IMR-90 (cell line): ENCODE measurements at regions not wholly inside any gene's neighbourhood (a gene's known extent, or its start where the extent isn't known, plus 50 kb on each side); places are given as distances from the start of the nearest gene placed in this dataset.

ENCODE experiments used
- ATAC-seq: fragments of 200-7000 bp; cut with Tn5 transposase; 2 replicates; pipeline ENCODE4 v1.9.1; 2020; ENCODE audit warnings: low read depth, mild to moderate bottlenecking, moderate library complexity
- BruUV-seq: library from RNA; stranded (reverse); fragments of 400-500 nt; replicated peaks from 2 replicates; lab custom pipeline; 2021; lab: Mats Ljungman, UMichigan
- CTCF ChIA-PET: fragments of 300-600 bp; formaldehyde crosslinking; extraction: SDS; loops from one replicate; lab custom pipeline; 2021; ENCODE audit warnings: antibody characterized with exemption; lab: Yijun Ruan, JAX
- POLR2A ChIA-PET: fragments of 300-600 bp; sonication (Branson Sonifier 250); formaldehyde crosslinking; loops from one replicate; lab custom pipeline; 2022; ENCODE audit warnings: antibody characterized with exemption; ENCODE audit not compliant: unreplicated experiment; lab: Charles Lee
- DNase-seq: peaks from one replicate; pipeline ENCODE4 v3.0.0; 2013
- H2AFZ ChIP-seq: replicated peaks from 2 replicates; pipeline ENCODE3; 2013; ENCODE audit warnings: low read length, mild to moderate bottlenecking; ENCODE audit not compliant: poor library complexity
- H2AK5ac ChIP-seq: 2 replicates; pipeline ENCODE4 v1.6.1; 2013; ENCODE audit warnings: low read depth, low read length, inconsistent platforms
- H2AK9ac ChIP-seq: replicated peaks from 2 replicates; pipeline ENCODE3; 2013; ENCODE audit warnings: mild to moderate bottlenecking, low read depth, low read length, moderate library complexity; ENCODE audit not compliant: poor library complexity
- H2BK120ac ChIP-seq: 2 replicates; pipeline ENCODE4 v1.6.1; 2013; ENCODE audit warnings: low read depth, low read length, inconsistent platforms
- H2BK15ac ChIP-seq: 3 replicates; pipeline ENCODE4 v1.6.1; 2013; ENCODE audit warnings: low read depth, low read length, inconsistent platforms
- H2BK20ac ChIP-seq: 2 replicates; pipeline ENCODE4 v1.6.1; 2013; ENCODE audit warnings: low read depth, mild to moderate bottlenecking, inconsistent platforms, low read length, moderate library complexity
- H2BK5ac ChIP-seq: 2 replicates; pipeline ENCODE4 v1.6.1; 2013; ENCODE audit warnings: mild to moderate bottlenecking, low read depth, low read length, inconsistent platforms; ENCODE audit not compliant: poor library complexity, severe bottlenecking
- H3K14ac ChIP-seq: replicated peaks from 2 replicates; pipeline ENCODE4 v1.6.1; 2013; ENCODE audit warnings: low read depth, low read length, inconsistent platforms
- H3K18ac ChIP-seq: 2 replicates; pipeline ENCODE4 v1.6.1; 2013; ENCODE audit warnings: low read depth, low read length, control low read depth
- H3K23ac ChIP-seq: 2 replicates; pipeline ENCODE4 v1.6.1; 2013; ENCODE audit warnings: low read depth, low read length, inconsistent platforms
- H3K27ac ChIP-seq: 2 replicates; pipeline ENCODE4 v1.5.1; 2013; ENCODE audit warnings: mild to moderate bottlenecking, control low read depth, low read length; ENCODE audit not compliant: insufficient read depth
- H3K27me3 ChIP-seq: 2 replicates; pipeline ENCODE4 v1.6.1; 2013; ENCODE audit warnings: low read length; ENCODE audit not compliant: control insufficient read depth, insufficient read depth
- H3K36me3 ChIP-seq: 2 replicates; pipeline ENCODE4 v1.6.1; 2013; ENCODE audit warnings: low read length, mixed read lengths; ENCODE audit not compliant: control insufficient read depth, insufficient read depth
- H3K4ac ChIP-seq: 2 replicates; pipeline ENCODE4 v1.6.1; 2013; ENCODE audit warnings: low read depth, low read length, inconsistent platforms
- H3K4me1 ChIP-seq: 2 replicates; pipeline ENCODE4 v1.6.1; 2013; ENCODE audit warnings: low read length, mixed read lengths; ENCODE audit not compliant: control insufficient read depth, insufficient read depth
- H3K4me2 ChIP-seq: 2 replicates; pipeline ENCODE4 v1.6.1; 2013; ENCODE audit warnings: low read depth, mild to moderate bottlenecking, control low read depth, low read length, moderate library complexity
- H3K4me3 ChIP-seq: 2 replicates; pipeline ENCODE4 v1.5.1; 2013; ENCODE audit warnings: low read depth, mild to moderate bottlenecking, control low read depth, low read length, moderate library complexity; ENCODE audit not compliant: insufficient read depth
- H3K56ac ChIP-seq: 2 replicates; pipeline ENCODE4 v1.6.1; 2013; ENCODE audit warnings: low read length, inconsistent platforms; ENCODE audit not compliant: insufficient read depth; ENCODE audit errors: extremely low read depth
- H3K79me1 ChIP-seq, 2 experiments: 2 replicates each; pipeline ENCODE4 v1.6.1; 2013; ENCODE audit warnings: low read length in 2 of 2, inconsistent platforms in 1 of 2, low read depth in 1 of 2
- H3K9ac ChIP-seq: 2 replicates; pipeline ENCODE4 v1.6.1; 2013; ENCODE audit warnings: low read depth, low read length, control low read depth
- H3K9me1 ChIP-seq: 2 replicates; pipeline ENCODE4 v1.6.1; 2013; ENCODE audit warnings: low read length, inconsistent platforms; ENCODE audit not compliant: insufficient read depth
- H3K9me3 ChIP-seq: 2 replicates; pipeline ENCODE4 v1.6.1; 2013; ENCODE audit warnings: low read length; ENCODE audit not compliant: control insufficient read depth, insufficient read depth
- H4K20me1 ChIP-seq: 2 replicates; pipeline ENCODE4 v1.6.1; 2013; ENCODE audit warnings: low read length, inconsistent platforms; ENCODE audit not compliant: insufficient read depth
- H4K5ac ChIP-seq: 2 replicates; pipeline ENCODE4 v1.6.1; 2013; ENCODE audit warnings: mild to moderate bottlenecking, low read depth, low read length, control low read depth
- H4K8ac ChIP-seq, 2 experiments: 2 replicates each; pipeline ENCODE4 v1.6.1; 2013; ENCODE audit warnings: low read depth in 2 of 2, low read length in 2 of 2, control low read depth in 1 of 2, inconsistent platforms in 1 of 2
- H4K91ac ChIP-seq: 2 replicates; pipeline ENCODE4 v1.6.1; 2013; ENCODE audit warnings: low read depth, low read length, inconsistent platforms; ENCODE audit not compliant: insufficient read depth
- BHLHE40 ChIP-seq: fragments of 150-350 bp; IDR thresholded peaks from 2 replicates; pipeline ENCODE4 v1.6.1; 2016; ENCODE audit warnings: mild to moderate bottlenecking, low read depth, low read length
- CEBPB ChIP-seq: IDR thresholded peaks from 2 replicates; pipeline ENCODE4 v1.6.1; 2012; ENCODE audit warnings: low read depth, low read length, improper control_type of control experiment
- CHD1 ChIP-seq: IDR thresholded peaks from 2 replicates; pipeline ENCODE4 v1.6.1; 2012; ENCODE audit warnings: low read depth, low read length, improper control_type of control experiment
- FOS ChIP-seq: fragments of 150-350 bp; IDR thresholded peaks from 2 replicates; pipeline ENCODE4 v1.6.1; 2016; ENCODE audit warnings: low read depth, low read length
- MAFK ChIP-seq: IDR thresholded peaks from 2 replicates; pipeline ENCODE4 v1.6.1; 2012; ENCODE audit warnings: low read depth, low read length, improper control_type of control experiment
- MAZ ChIP-seq: IDR thresholded peaks from 2 replicates; pipeline ENCODE4 v1.6.1; 2012; ENCODE audit warnings: low read depth, mild to moderate bottlenecking, low read length, improper control_type of control experiment, moderate library complexity, borderline replicate concordance
- MXI1 ChIP-seq: IDR thresholded peaks from 2 replicates; pipeline ENCODE4 v1.6.1; 2012; ENCODE audit warnings: low read depth, mild to moderate bottlenecking, low read length, moderate library complexity, borderline replicate concordance
- NFE2L2 ChIP-seq: fragments of 150-350 bp; IDR thresholded peaks from 2 replicates; pipeline ENCODE4 v1.6.1; 2016; ENCODE audit warnings: low read depth, mild to moderate bottlenecking, low read length
- POLR2A ChIP-seq: IDR thresholded peaks from 2 replicates; pipeline ENCODE4 v1.6.1; 2012; ENCODE audit warnings: mild to moderate bottlenecking, low read depth, low read length
- RAD21 ChIP-seq: IDR thresholded peaks from 2 replicates; pipeline ENCODE4 v1.6.1; 2012; ENCODE audit warnings: low read length, improper control_type of control experiment
- RCOR1 ChIP-seq: IDR thresholded peaks from 2 replicates; pipeline ENCODE4 v1.6.1; 2012; ENCODE audit warnings: mild to moderate bottlenecking, low read length, improper control_type of control experiment; ENCODE audit not compliant: insufficient replicate concordance
- RFX5 ChIP-seq: IDR thresholded peaks from 2 replicates; pipeline ENCODE4 v1.8.0; 2012; ENCODE audit warnings: low read depth, mild to moderate bottlenecking, low read length, moderate library complexity
- SMC3 ChIP-seq: fragments of 150-350 bp; IDR thresholded peaks from 2 replicates; pipeline ENCODE4 v1.6.1; 2016; ENCODE audit warnings: low read depth, mild to moderate bottlenecking, antibody characterized with exemption, low read length, moderate library complexity
- WGBS, 2 experiments: methylation state at CpG; one replicate each; pipeline versions ENCODE4 v1.1.5 to v1.1.7; 2013; ENCODE audit warnings: missing lambda C conversion rate in 2 of 2; ENCODE audit not compliant: insufficient read length in 1 of 2; ENCODE audit errors: extremely low coverage in 2 of 2; 5-methylcytosine and 5-hydroxymethylcytosine counted together
- dilution Hi-C: fragments of 300-500 bp; cut with HindIII; formaldehyde crosslinking; loops from one replicate; pipeline ENCODE4 v1.14.3; 2018; ENCODE audit warnings: low sequenced_read_pairs; ENCODE audit not compliant: unreplicated experiment
- in situ Hi-C: fragments of 300-500 bp; cut with MboI; formaldehyde crosslinking; loops from 3 replicates; pipeline ENCODE4 v1.14.3; 2019; ENCODE audit warnings: low sequenced_read_pairs, inconsistent platforms, mixed read lengths
- intact Hi-C: fragments of 100-400 bp; cut with micrococcal nuclease; formaldehyde crosslinking; loops from 2 replicates; pipeline ENCODE4 v1.10.0; 2022
- TF ChIP-seq, protein P1 (sequence below): fragments of 150-350 bp; IDR thresholded peaks from 2 replicates; pipeline ENCODE4 v1.6.1; 2017; ENCODE audit warnings: mild to moderate bottlenecking, antibody characterized with exemption, low read length, low read depth
- TF ChIP-seq, protein P2 (sequence below): conservative IDR thresholded peaks from 2 replicates; pipeline ENCODE4 v1.5.1; 2012; ENCODE audit warnings: mild to moderate bottlenecking, low read depth, low read length, improper control_type of control experiment
- TF ChIP-seq, protein P3 (sequence below): fragments of 150-350 bp; IDR thresholded peaks from 2 replicates; pipeline ENCODE4 v1.6.1; 2016; ENCODE audit warnings: low read depth, mild to moderate bottlenecking, low read length, moderate library complexity, borderline replicate concordance

DNA sequence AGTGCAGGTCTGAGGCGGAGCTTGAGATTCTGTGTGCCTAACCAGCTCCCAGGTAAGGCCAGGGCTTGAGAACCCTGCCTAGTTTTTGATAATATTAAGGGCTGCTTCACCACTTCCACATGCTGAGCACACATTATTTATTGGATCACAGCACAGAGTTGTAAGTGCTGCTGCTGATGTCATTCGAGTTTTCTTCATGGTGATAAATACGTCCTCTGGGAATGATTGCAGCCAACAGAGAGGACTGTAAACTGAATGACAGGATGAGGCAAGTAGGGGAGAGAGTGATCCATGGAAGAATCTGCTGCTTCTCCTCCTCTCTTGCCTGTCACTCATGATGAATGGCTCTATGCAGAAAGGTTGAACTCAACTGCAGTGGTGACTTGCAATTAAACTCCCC, 77.9 kb upstream of the VPS13A start:
- in situ Hi-C loops: no loop called here
- no TSS peak for BruUV-seq
- Histone ChIP-seq H3K56ac (no peak overlapping the region), H3K4ac (no peak overlapping the region), H3K27ac (no peak overlapping the region), H2AFZ (no peak overlapping the region), H3K79me1 (no peaks in the 10 kb centered on the region), H3K4me3 (no peak overlapping the region), H4K20me1 (no peaks in the 10 kb centered on the region), H3K36me3 (no peaks in the 10 kb centered on the region), H3K14ac (no peak overlapping the region), H3K9me3 (no peaks in the 10 kb centered on the region), H3K4me1 (no peaks in the 10 kb centered on the region), H3K4me2 (no peak overlapping the region), H3K9ac (no peak overlapping the region), H3K18ac (no peak overlapping the region), H2AK9ac (no peak overlapping the region), H4K5ac (no peak overlapping the region), H3K9me1 (no peaks in the 10 kb centered on the region), H2BK5ac (no peak overlapping the region), H2BK120ac (no peak overlapping the region), H4K8ac (no peak overlapping the region), H2BK20ac (no peak overlapping the region), H3K27me3 (no peaks in the 10 kb centered on the region), H2AK5ac (no peak overlapping the region), H4K91ac (no peak overlapping the region), H2BK15ac (no peak overlapping the region), H3K23ac (no peak overlapping the region)
- dilution Hi-C loops: no loop called here
- WGBS, 2 experiments: no CpG with 5 or more reads among the region's 3 CpGs
- CTCF ChIA-PET: no interaction called here
- intact Hi-C loops: no loop called here
- ATAC-seq: no peak
- TF ChIP-seq BHLHE40 (no peak), MAFK (no peak), POLR2A (no peak), NFE2L2 (no peak), CEBPB (no peak), SMC3 (no peak), FOS (no peak), RAD21 (no peak), MXI1 (no peak), CHD1 (no peak), RCOR1 (no peak), MAZ (no peak), RFX5 (no peak)
- TF ChIP-seq, protein P1, sequence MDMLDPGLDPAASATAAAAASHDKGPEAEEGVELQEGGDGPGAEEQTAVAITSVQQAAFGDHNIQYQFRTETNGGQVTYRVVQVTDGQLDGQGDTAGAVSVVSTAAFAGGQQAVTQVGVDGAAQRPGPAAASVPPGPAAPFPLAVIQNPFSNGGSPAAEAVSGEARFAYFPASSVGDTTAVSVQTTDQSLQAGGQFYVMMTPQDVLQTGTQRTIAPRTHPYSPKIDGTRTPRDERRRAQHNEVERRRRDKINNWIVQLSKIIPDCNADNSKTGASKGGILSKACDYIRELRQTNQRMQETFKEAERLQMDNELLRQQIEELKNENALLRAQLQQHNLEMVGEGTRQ: no peak
- TF ChIP-seq, protein P2, sequence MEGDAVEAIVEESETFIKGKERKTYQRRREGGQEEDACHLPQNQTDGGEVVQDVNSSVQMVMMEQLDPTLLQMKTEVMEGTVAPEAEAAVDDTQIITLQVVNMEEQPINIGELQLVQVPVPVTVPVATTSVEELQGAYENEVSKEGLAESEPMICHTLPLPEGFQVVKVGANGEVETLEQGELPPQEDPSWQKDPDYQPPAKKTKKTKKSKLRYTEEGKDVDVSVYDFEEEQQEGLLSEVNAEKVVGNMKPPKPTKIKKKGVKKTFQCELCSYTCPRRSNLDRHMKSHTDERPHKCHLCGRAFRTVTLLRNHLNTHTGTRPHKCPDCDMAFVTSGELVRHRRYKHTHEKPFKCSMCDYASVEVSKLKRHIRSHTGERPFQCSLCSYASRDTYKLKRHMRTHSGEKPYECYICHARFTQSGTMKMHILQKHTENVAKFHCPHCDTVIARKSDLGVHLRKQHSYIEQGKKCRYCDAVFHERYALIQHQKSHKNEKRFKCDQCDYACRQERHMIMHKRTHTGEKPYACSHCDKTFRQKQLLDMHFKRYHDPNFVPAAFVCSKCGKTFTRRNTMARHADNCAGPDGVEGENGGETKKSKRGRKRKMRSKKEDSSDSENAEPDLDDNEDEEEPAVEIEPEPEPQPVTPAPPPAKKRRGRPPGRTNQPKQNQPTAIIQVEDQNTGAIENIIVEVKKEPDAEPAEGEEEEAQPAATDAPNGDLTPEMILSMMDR: no peak
- TF ChIP-seq, protein P3, sequence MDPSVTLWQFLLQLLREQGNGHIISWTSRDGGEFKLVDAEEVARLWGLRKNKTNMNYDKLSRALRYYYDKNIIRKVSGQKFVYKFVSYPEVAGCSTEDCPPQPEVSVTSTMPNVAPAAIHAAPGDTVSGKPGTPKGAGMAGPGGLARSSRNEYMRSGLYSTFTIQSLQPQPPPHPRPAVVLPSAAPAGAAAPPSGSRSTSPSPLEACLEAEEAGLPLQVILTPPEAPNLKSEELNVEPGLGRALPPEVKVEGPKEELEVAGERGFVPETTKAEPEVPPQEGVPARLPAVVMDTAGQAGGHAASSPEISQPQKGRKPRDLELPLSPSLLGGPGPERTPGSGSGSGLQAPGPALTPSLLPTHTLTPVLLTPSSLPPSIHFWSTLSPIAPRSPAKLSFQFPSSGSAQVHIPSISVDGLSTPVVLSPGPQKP: no peak
- POLR2A ChIA-PET: no interaction called here
- DNase-seq: no peak
